Fibroblast of lung (primary cell): ENCODE measurements at regions not wholly inside any gene's neighbourhood (a gene's known extent, or its start where the extent isn't known, plus 50 kb on each side); places are given as distances from the start of the nearest gene placed in this dataset.

Experiments used
- CTCF ChIP-seq, 2 donors: IDR thresholded peaks in 1 of 2; conservative IDR thresholded peaks in 1 of 2; 1 replicate in 1 of 2; 2 replicates in 1 of 2; pipeline ENCODE4 v1.5.1; 2011 to 2012; ENCODE audit warnings: low read length in 2 of 2, control low read depth in 1 of 2, inconsistent platforms in 1 of 2, low read depth in 1 of 2, mild to moderate bottlenecking in 1 of 2
- EZH2 ChIP-seq: IDR thresholded peaks from 2 replicates; pipeline ENCODE4 v1.5.1; 2012; ENCODE audit warnings: low read length, control low read depth, mild to moderate bottlenecking; ENCODE audit errors: missing control alignments

- TF ChIP-seq CTCF (conservative IDR thresholded peaks at IDR 0.05 in 1 of 2, IDR thresholded peaks at IDR 0.05 in 1 of 2; ENCODE audit: low read depth in 1 of 2, low read length in 2 of 2) (no peak), EZH2 (no peak)
These were observed 70.6 kb upstream of the LEP start for GRCh38 chr7:128170461-128170860.
